Breast epithelium (tissue), 4 donors: ENCODE measurements at regions not wholly inside any gene's neighbourhood (a gene's known extent, or its start where the extent isn't known, plus 50 kb on each side); places are given as distances from the start of the nearest gene placed in this dataset.

Experiments
- DNase-seq, 2 donors: peaks; one replicate each; pipeline ENCODE4 v3.0.0-alpha.2; 2019; ENCODE audit warnings: low spot score in 2 of 2
- H3K27ac ChIP-seq, 2 donors: fragments of 200-600 bp; sonication (generic) in 1 of 2; one replicate each; pipeline ENCODE4 v1.5.1; 2016 to 2019; ENCODE audit warnings: mild to moderate bottlenecking in 1 of 2
- H3K27me3 ChIP-seq, 2 donors: fragments of 200-600 bp; sonication (generic) in 1 of 2; one replicate each; pipeline versions ENCODE4 v1.5.1 to v1.6.0; 2017 to 2019; ENCODE audit warnings: control low read depth in 1 of 2, mild to moderate bottlenecking in 1 of 2
- H3K36me3 ChIP-seq: fragments of 200-600 bp; one replicate; pipeline ENCODE4 v1.5.1; 2019
- H3K4me1 ChIP-seq, 2 donors: fragments of 200-600 bp; sonication (generic); one replicate each; pipeline ENCODE4 v1.5.1; 2016 to 2019; ENCODE audit warnings: control low read depth in 1 of 2
- H3K4me3 ChIP-seq, 3 donors: fragments of 200-600 bp; sonication (generic); 1 replicate in 2 of 3; 2 replicates in 1 of 3; pipeline ENCODE4 v1.5.1; 2016 to 2019; ENCODE audit warnings: mild to moderate bottlenecking in 3 of 3, moderate library complexity in 2 of 3
- H3K9me3 ChIP-seq, 2 donors: fragments of 200-600 bp; sonication (generic) in 1 of 2; one replicate each; pipeline ENCODE4 v1.5.1; 2016 to 2019; ENCODE audit warnings: control low read depth in 1 of 2
- CTCF ChIP-seq, 3 donors: fragments of 450-650 bp; IDR thresholded peaks; one replicate each; pipeline ENCODE4 v1.5.1; 2016 to 2017; ENCODE audit warnings: antibody characterized with exemption in 3 of 3, mild to moderate bottlenecking in 3 of 3, moderate library complexity in 3 of 3
- POLR2A ChIP-seq: fragments of 450-650 bp; IDR thresholded peaks from one replicate; pipeline ENCODE4 v1.6.1; 2016; ENCODE audit warnings: antibody characterized with exemption, mild to moderate bottlenecking, moderate library complexity
- POLR2AphosphoS5 ChIP-seq, 3 donors: sonication (generic); formaldehyde crosslinking; IDR thresholded peaks; one replicate each; pipeline ENCODE4 v1.6.1; 2017; ENCODE audit warnings: antibody characterized with exemption in 3 of 3
- intact Hi-C: fragments of 100-400 bp; cut with DNase I; formaldehyde crosslinking; loops from one replicate; pipeline ENCODE4 v1.15.1; 2023; ENCODE audit warnings: low total_unique reads

DNA sequence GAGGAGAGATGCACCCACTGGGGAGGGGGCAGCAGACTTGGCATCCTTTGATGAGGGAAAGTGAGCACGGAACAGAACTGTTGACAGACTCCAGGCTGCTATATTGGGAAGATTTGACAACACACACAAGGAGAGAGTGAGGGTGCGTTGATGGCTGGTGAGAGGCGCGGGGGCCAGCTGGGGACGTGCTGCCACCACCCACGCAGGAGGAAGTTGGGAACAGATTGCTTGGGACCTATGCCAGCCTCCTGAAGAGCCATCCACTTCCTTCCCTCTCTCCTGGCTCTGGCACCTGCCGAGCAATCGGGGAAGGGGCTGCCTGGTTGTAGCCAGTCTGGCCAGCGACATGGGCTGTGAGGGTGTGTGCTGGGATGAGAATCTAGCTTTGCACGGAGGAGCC lies 223.7 kb upstream of the CSF3R start:
- Histone ChIP-seq H3K27me3 (peaks cover 0 to 21% of the 10 kb centered on the region in 2 donors), H3K27ac (no peak overlapping the region), H3K9me3 (no peaks in the 10 kb centered on the region), H3K36me3 (no peaks in the 10 kb centered on the region), H3K4me3 (no peak overlapping the region), H3K4me1 (no peaks in the 10 kb centered on the region)
- no peak for DNase-seq
- no peak for TF ChIP-seq POLR2AphosphoS5 (IDR thresholded peaks at IDR 0.05)
- no peak for TF ChIP-seq CTCF (IDR thresholded peaks at IDR 0.05)
- TF ChIP-seq POLR2A, result no peak
- intact Hi-C loops, result no loop called here

- H3K4me3 ChIP-seq, result no peak overlapping the region
- H3K4me1 ChIP-seq, result no peaks in the 10 kb centered on the region
- no peak overlapping the region for H3K27ac ChIP-seq
- peaks cover 0 to 23% of the 10 kb centered on the region in 2 donors for H3K27me3 ChIP-seq
- no peak for DNase-seq
- H3K9me3 ChIP-seq, result no peaks in the 10 kb centered on the region
- H3K36me3 ChIP-seq, result no peaks in the 10 kb centered on the region
- TF ChIP-seq POLR2AphosphoS5 (IDR thresholded peaks at IDR 0.05) (no peak), CTCF (IDR thresholded peaks at IDR 0.05) (no peak), POLR2A (no peak)
- intact Hi-C loops, result no loop called here
Measured at GRCh38 chr1:36705629-36706028, 222.9 kb upstream of the CSF3R start.

DNA sequence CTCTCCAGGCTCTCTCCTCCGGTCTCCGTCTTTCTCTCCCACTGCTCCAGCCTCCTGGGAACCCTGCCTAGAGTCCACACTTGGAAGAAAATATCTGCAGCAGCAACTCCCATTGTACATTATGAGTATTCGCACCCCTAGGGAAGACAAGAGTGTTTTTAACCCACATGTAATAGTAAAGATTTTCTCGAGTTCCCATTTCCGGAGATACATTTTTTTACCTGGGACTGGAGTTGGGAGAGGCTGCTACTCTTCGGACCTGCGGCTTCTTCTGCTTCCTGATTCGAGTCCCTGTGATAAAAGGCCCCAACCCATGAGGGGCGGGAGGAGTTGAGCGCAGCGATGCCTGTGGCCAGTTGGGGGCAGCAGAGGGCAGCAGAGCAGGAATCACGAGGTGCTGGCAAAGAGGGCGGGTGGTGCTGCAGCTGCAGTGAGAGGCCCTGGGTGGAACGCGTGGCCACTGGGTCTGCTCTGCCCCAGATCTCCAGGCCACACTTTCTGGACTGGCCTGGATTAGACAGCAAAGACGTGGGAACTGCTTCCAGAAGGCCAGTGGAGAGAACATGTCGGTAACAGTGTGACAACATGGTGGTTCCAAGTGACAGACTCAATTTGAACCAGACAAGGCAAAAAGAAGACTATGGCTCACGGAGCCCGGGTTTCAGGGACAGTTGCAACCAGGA lies 221.0 kb upstream of the CSF3R start:
- intact Hi-C loops, result loop anchor here (5.0 kb wide), 1 partner anchor 729 kb away; no protein-coding TSS in a partner anchor
- TF ChIP-seq CTCF (IDR thresholded peaks at IDR 0.05) (peak; percentile 69 to 83 (median 70)), POLR2AphosphoS5 (IDR thresholded peaks at IDR 0.05) (no peak), POLR2A (no peak)
- Histone ChIP-seq H3K4me3 (no peak overlapping the region), H3K4me1 (no peaks in the 10 kb centered on the region), H3K27me3 (peaks cover 0 to 16% of the 10 kb centered on the region in 2 donors), H3K9me3 (no peaks in the 10 kb centered on the region), H3K36me3 (no peaks in the 10 kb centered on the region), H3K27ac (no peak overlapping the region)
- DNase-seq, result peak; percentile 55 to 71

GRCh38 chr1:36702963-36703362 lies 220.2 kb upstream of the CSF3R start:
- Histone ChIP-seq H3K36me3 (no peaks in the 10 kb centered on the region), H3K27ac (no peak overlapping the region), H3K4me3 (no peak overlapping the region), H3K27me3 (peaks cover 0 to 13% of the 10 kb centered on the region in 2 donors), H3K4me1 (no peaks in the 10 kb centered on the region), H3K9me3 (no peaks in the 10 kb centered on the region)
- TF ChIP-seq CTCF (IDR thresholded peaks at IDR 0.05) (no peak), POLR2A (no peak), POLR2AphosphoS5 (IDR thresholded peaks at IDR 0.05) (no peak)
- intact Hi-C loops, result loop anchor here (5.0 kb wide), 1 partner anchor 729 kb away; no protein-coding TSS in a partner anchor
- DNase-seq, result no peak

- Histone ChIP-seq H3K4me1 (no peaks in the 10 kb centered on the region), H3K27me3 (peaks cover 0 to 33% of the 10 kb centered on the region in 2 donors), H3K9me3 (no peaks in the 10 kb centered on the region), H3K36me3 (no peaks in the 10 kb centered on the region), H3K27ac (no peak overlapping the region), H3K4me3 (no peak overlapping the region)
- DNase-seq, result no peak
- TF ChIP-seq CTCF (IDR thresholded peaks at IDR 0.05) (no peak), POLR2AphosphoS5 (IDR thresholded peaks at IDR 0.05) (no peak), POLR2A (no peak)
- intact Hi-C loops, result no loop called here
Measured at GRCh38 chr1:36699113-36699911, 216.6 kb upstream of the CSF3R start.
